A673 (cell line): ENCODE measurements at regions not wholly inside any gene's neighbourhood (a gene's known extent, or its start where the extent isn't known, plus 50 kb on each side); places are given as distances from the start of the nearest gene placed in this dataset.

Experiments
- BruUV-seq: library from RNA; stranded (reverse); fragments of 400-500 nt; replicated peaks from 2 replicates; lab custom pipeline; 2021; lab: Mats Ljungman, UMichigan
- CTCF ChIA-PET: fragments of 300-600 bp; sonication (Branson Sonifier 250); formaldehyde crosslinking; loops from one replicate; lab custom pipeline; 2022; ENCODE audit warnings: antibody characterized with exemption; lab: Charles Lee
- POLR2A ChIA-PET: fragments of 300-600 bp; sonication (Branson Sonifier 250); formaldehyde crosslinking; loops from one replicate; lab custom pipeline; 2022; ENCODE audit warnings: antibody characterized with exemption; ENCODE audit not compliant: low non-redundant PET; lab: Charles Lee
- DNase-seq: peaks from one replicate; pipeline ENCODE4 v3.0.0-alpha.2; 2015; ENCODE audit warnings: low spot score
- H3K27ac ChIP-seq: fragments of 200-600 bp; sonication (generic); 2 replicates; pipeline ENCODE4 v1.5.1; 2016; ENCODE audit warnings: mixed run types, low read depth, mild to moderate bottlenecking, mixed read lengths, antibody characterized with exemption, low read length; ENCODE audit not compliant: poor library complexity, severe bottlenecking
- H3K27me3 ChIP-seq: fragments of 200-600 bp; sonication (generic); replicated peaks from 2 replicates; pipeline ENCODE4 v1.6.1; 2017; ENCODE audit warnings: mixed run types, low read depth, mild to moderate bottlenecking, mixed read lengths, antibody characterized with exemption, low read length; ENCODE audit not compliant: insufficient read depth, poor library complexity
- H3K36me3 ChIP-seq: fragments of 200-600 bp; sonication (generic); 2 replicates; pipeline ENCODE4 v1.6.1; 2016; ENCODE audit warnings: mixed run types, mild to moderate bottlenecking, mixed read lengths, antibody characterized with exemption, low read length; ENCODE audit not compliant: insufficient read depth, poor library complexity, severe bottlenecking
- H3K4me1 ChIP-seq: fragments of 200-600 bp; sonication (generic); 2 replicates; pipeline ENCODE4 v1.6.1; 2017; ENCODE audit warnings: mixed run types, mild to moderate bottlenecking, mixed read lengths, antibody characterized with exemption, low read length; ENCODE audit not compliant: insufficient read depth, poor library complexity, severe bottlenecking
- H3K4me3 ChIP-seq: fragments of 200-600 bp; sonication (generic); 2 replicates; pipeline ENCODE4 v1.5.1; 2016; ENCODE audit warnings: low read depth, mixed run types, mild to moderate bottlenecking, mixed read lengths, low read length; ENCODE audit not compliant: poor library complexity, severe bottlenecking
- H3K9me3 ChIP-seq: fragments of 200-600 bp; sonication (generic); 2 replicates; pipeline ENCODE4 v1.6.1; 2016; ENCODE audit warnings: mixed run types, low read depth, mild to moderate bottlenecking, mixed read lengths, antibody characterized with exemption, low read length; ENCODE audit not compliant: poor library complexity, severe bottlenecking
- EZH2 ChIP-seq: fragments of 200-600 bp; sonication (generic); IDR thresholded peaks from 2 replicates; pipeline ENCODE4 v1.6.1; 2017; ENCODE audit warnings: borderline replicate concordance, low read depth, mild to moderate bottlenecking, mixed read lengths, antibody characterized with exemption, low read length; ENCODE audit not compliant: poor library complexity, severe bottlenecking
- intact Hi-C: fragments of 100-400 bp; cut with micrococcal nuclease; formaldehyde crosslinking; loops from one replicate; pipeline ENCODE4 v1.10.0; 2022; ENCODE audit not compliant: unreplicated experiment
- TF ChIP-seq, protein P1 (sequence below): fragments of 300-800, 200-600 bp; sonication (generic); conservative IDR thresholded peaks from 2 replicates; pipeline ENCODE4 v1.5.1; 2017; ENCODE audit warnings: low read depth, mild to moderate bottlenecking, antibody characterized with exemption, low read length, moderate library complexity, mixed read lengths

DNA sequence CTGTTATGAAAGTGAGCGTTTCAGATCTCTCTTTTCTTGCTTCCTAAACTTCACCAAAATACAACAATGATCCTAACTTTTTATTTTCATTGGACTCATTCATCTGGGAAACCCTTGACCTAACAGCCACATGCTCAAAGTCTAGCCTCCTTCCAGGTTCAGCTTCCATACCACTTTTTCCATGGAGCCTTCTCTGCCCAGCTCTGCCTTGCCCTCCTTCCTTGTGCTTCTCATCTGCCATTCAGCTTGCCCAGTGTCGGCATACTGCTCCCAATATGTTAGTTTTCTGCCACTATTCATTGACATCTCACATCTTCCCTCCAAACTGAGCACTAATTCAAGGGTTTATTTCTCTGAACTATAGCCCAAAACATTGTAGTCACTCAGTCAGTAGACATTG is 214.7 kb downstream of the RAD51AP2 start:
- Histone ChIP-seq H3K4me3 (no peak overlapping the region), H3K9me3 (no peaks in the 10 kb centered on the region), H3K36me3 (no peaks in the 10 kb centered on the region), H3K27ac (no peak overlapping the region), H3K4me1 (no peaks in the 10 kb centered on the region), H3K27me3 (no peaks in the 10 kb centered on the region)
- ChIA-PET CTCF (no interaction called here), POLR2A (no interaction called here)
- TF ChIP-seq, protein P1, sequence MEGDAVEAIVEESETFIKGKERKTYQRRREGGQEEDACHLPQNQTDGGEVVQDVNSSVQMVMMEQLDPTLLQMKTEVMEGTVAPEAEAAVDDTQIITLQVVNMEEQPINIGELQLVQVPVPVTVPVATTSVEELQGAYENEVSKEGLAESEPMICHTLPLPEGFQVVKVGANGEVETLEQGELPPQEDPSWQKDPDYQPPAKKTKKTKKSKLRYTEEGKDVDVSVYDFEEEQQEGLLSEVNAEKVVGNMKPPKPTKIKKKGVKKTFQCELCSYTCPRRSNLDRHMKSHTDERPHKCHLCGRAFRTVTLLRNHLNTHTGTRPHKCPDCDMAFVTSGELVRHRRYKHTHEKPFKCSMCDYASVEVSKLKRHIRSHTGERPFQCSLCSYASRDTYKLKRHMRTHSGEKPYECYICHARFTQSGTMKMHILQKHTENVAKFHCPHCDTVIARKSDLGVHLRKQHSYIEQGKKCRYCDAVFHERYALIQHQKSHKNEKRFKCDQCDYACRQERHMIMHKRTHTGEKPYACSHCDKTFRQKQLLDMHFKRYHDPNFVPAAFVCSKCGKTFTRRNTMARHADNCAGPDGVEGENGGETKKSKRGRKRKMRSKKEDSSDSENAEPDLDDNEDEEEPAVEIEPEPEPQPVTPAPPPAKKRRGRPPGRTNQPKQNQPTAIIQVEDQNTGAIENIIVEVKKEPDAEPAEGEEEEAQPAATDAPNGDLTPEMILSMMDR, result no peak
- TF ChIP-seq EZH2, result no peak
- intact Hi-C loops, result no loop called here
- DNase-seq, result no peak
- no TSS peak for BruUV-seq

DNA sequence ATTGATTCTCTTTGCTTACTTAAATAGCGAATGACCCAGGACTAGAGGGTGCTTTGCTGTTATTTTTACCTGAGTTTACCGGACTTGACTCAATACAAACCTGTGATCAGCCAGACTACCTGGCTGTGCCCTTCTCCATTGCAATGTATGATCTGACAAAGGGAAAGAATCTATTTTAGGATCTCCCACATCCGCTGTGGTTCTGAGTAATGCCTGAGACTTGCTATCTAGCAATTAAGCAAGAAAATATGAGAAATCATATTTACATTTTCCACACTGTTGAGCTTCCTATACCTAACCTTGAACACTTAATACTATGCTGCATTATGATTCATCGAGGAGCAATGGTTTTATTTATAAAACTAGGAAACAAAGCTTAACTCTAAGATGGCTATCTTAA is 215.2 kb downstream of the RAD51AP2 start:
- no TSS peak for BruUV-seq
- H3K4me1 ChIP-seq, result no peaks in the 10 kb centered on the region
- no peak for TF ChIP-seq EZH2
- TF ChIP-seq, protein P1, result no peak
- no peak overlapping the region for H3K4me3 ChIP-seq
- H3K27me3 ChIP-seq, result no peaks in the 10 kb centered on the region
- H3K36me3 ChIP-seq, result no peaks in the 10 kb centered on the region
- H3K9me3 ChIP-seq, result no peaks in the 10 kb centered on the region
- no peak for DNase-seq
- CTCF ChIA-PET, result no interaction called here
- POLR2A ChIA-PET, result no interaction called here
- intact Hi-C loops, result no loop called here
- H3K27ac ChIP-seq, result no peak overlapping the region

DNA sequence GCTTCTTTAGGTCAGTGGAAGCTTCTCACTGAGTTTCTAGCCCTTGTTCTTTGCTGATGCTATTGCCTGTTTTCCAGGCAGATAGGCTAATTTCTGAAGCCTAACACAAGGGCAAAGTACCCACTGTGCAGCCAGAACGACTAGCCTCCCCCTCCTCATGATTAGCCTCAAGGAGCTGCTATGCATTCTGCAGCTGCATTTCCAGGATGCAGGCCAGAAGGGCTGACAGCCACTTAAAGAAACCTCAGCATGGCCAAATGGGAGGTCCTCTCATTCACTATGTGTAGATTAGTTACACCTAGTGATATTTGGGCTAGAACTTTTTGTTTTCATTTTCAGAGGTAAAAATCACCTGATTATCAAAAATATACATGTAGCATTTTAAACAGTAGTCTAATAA is 216.0 kb downstream of the RAD51AP2 start:
- H3K27ac ChIP-seq, result no peak overlapping the region
- DNase-seq, result no peak
- no peaks in the 10 kb centered on the region for H3K4me1 ChIP-seq
- H3K36me3 ChIP-seq, result no peaks in the 10 kb centered on the region
- no peaks in the 10 kb centered on the region for H3K9me3 ChIP-seq
- no peak for TF ChIP-seq EZH2
- TF ChIP-seq, protein P1, result no peak
- H3K4me3 ChIP-seq, result no peak overlapping the region
- no TSS peak for BruUV-seq
- CTCF ChIA-PET, result no interaction called here
- POLR2A ChIA-PET, result no interaction called here
- no peaks in the 10 kb centered on the region for H3K27me3 ChIP-seq
- intact Hi-C loops, result no loop called here
